NCI-H345 treated with DMSO at 0.1 percent for 48 hours (cell line): ENCODE measurements at regions not wholly inside any gene's neighbourhood (a gene's known extent, or its start where the extent isn't known, plus 50 kb on each side); places are given as distances from the start of the nearest gene placed in this dataset.

Experiments
- DNase-seq: peaks from one replicate; lab custom pipeline; 2025; ENCODE audit not compliant: unreplicated experiment; lab: John Stamatoyannopoulos, UW

DNA sequence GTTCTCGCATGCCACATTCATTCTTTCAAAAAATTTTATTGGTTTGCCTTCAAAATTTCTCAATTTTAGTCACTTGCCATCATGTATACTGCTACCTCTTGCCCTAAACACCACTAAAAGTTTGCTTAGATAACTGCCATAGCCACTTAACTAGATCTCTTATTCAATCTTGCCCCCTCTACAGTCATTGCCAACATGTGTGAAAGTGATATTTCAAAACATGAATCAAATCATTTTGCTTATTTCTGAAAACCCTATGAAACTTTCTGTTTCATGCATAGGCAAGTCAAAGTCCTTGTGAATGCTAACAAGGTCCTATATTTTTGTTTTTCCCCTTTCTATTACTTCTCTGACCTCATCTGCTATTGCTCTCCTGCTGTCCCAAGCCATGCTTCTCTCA is 397.1 kb downstream of the KCNJ3 start:
- no peak for DNase-seq

- no peak for DNase-seq
These were observed 381.9 kb downstream of the KCNJ3 start for GRCh38 chr2:155080373-155080772.

DNA sequence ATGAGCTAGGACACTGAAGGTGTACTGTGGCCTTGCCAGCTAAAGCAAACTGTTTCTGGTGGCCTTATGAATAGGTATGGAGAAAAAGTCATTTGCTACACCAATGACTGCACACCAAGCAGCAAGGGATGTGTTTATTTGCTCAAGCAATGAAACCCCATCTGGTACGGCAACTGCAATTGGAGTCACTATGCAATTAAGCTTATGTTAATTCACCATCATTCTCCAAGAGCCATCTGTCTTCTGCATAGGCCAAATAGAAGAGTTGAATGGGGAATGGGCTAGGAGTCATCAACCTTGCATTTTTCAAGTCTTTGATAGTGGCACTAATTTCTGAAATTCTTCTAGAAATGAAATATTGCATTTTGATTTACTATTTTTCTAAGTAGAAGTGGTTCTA is 372.0 kb downstream of the KCNJ3 start:
- DNase-seq = no peak

- DNase-seq = no peak
These were observed 364.4 kb downstream of the KCNJ3 start for GRCh38 chr2:155062922-155063258.

DNA sequence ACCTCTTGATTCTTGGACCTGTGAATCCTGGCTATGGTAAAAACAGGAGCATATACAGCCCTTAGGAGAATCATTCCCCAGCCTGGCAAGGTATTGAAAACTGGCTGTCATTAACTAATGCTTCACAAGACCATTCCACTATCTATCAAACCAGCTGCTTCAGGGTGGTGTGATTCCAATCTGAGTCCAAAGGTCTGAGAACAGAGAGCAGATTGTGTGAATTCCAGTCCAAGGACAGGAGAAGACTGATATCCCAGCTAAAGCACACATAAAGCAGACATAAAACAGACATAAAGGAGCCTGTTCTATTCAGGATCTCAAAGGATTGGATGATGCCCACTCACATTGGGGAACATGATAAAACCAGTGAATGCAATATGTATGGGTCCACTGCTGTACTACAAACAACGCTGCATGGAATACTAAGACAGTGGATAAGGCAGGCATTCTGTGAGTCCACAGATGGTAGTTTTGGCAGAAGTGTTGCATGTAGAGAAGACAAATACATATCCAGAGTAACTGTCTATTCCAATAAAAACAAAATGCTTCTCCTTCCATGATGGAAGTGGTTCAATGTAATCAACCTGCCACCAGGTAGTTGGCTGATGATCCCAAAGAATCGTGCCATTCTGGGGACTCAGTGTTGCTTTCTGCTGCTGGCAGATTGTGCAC is 363.9 kb downstream of the KCNJ3 start:
- no peak for DNase-seq

GRCh38 chr2:155060896-155061295 is 362.4 kb downstream of the KCNJ3 start:
- DNase-seq = no peak

- DNase-seq = no peak
These were observed 356.2 kb downstream of the KCNJ3 start for GRCh38 chr2:155054712-155055111.

- DNase-seq = no peak
These were observed 344.6 kb downstream of the KCNJ3 start for GRCh38 chr2:155043097-155043496.

- no peak for DNase-seq
These were observed 336.8 kb downstream of the KCNJ3 start for GRCh38 chr2:155035308-155035707.

- no peak for DNase-seq
These were observed 335.2 kb downstream of the KCNJ3 start for GRCh38 chr2:155033652-155034051.

DNA sequence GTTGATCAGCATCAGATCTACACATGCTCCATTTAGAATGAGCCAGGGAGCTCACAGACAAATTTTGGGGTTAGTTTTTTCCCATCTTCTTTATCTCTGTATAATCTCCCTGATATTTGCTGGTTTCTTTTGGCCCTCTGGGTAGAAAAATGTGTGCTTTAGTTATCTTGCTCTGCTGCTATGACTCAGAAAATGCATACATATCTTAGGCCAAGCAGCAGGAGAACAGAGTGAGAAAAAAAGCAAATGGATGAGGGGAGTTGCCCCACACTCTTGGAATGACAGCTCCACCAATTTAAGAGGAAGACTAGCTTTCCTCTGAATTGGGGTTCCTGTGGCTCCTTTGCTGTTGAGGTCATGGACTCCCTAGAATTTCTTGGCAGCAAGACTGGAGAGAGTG is 331.8 kb downstream of the KCNJ3 start:
- no peak for DNase-seq

DNA sequence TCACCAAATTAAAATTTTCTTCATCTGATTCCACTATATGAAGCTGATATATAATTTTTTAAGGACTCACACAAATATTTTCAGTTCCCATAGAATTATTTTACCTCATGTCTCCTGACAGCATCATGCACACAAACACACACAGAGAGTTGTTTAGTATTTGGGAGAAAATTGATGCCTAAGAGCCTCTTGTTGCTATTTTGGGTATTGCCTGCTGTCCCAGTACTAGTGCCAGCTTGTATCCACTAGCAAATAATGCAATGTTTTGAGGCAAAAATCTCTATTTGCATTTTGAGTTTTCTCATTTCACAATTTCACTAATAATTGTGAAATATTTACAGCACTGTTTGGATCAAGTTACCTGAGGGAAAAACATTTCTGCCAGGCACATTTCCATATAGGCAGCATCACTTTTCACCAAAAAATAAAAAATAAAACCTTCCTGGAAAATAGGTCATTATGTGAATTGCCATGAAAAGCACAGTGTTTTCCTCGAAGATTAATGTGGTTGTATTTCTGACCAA is 328.2 kb downstream of the KCNJ3 start:
- no peak for DNase-seq

GRCh38 chr2:155023674-155024073 is 325.2 kb downstream of the KCNJ3 start:
- no peak for DNase-seq

DNA sequence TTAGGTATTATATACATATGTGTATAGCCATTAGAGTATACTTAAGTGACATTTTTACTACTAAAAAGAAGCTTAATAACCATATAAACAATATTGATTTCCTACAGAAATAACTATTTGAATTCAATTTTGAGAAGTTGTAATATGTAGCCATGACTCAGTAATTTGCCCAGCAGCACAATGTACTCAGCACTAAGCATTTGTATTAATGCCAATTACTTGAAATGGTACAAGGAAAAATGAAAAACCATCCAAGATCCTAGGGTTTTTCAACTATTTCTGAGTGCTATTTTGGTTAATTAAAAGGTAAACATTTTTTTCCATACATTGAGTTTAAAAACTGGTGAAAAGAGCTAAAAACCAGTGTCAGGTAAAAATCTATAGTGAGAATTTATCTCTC is 324.0 kb downstream of the KCNJ3 start:
- no peak for DNase-seq

DNA sequence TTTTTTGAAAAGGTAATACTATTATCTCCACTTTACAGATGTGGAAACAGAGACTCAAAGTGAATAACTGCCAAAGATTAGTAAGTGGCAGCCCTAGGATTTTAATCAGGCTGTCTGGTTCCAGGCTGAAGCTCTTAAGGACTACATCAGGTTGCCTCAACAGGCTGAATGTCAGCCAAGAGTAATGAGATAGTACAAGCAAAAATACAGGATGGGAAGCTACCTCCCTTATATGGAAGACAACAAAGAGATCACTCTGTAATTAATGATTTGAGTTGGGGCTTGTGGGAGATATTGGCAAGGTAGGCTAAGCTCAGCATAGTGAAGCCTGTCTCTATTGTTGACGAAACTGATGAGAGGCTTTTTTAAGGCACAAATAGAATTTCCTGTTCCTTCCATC is 323.1 kb downstream of the KCNJ3 start:
- no peak for DNase-seq

GRCh38 chr2:155020246-155020645 is 321.8 kb downstream of the KCNJ3 start:
- no peak for DNase-seq

DNA sequence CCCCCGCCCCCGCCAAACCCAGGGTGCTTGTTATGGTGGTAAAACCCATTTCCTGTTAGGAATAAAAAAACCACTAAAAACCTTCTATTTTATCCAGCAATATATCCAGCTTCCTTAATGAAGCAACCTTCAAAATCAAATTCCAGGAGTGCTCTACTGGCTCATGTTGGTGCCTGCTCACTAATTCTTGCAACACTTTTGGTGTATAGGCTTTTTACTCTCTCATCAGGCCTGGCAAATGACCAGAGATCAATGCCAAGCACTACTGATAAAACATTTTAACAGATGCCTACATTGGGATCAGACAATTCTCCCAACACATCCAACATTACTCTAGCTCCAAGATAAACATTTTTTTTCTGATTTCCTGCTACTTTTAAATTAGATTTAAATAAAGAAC is 312.4 kb downstream of the KCNJ3 start:
- no peak for DNase-seq

DNA sequence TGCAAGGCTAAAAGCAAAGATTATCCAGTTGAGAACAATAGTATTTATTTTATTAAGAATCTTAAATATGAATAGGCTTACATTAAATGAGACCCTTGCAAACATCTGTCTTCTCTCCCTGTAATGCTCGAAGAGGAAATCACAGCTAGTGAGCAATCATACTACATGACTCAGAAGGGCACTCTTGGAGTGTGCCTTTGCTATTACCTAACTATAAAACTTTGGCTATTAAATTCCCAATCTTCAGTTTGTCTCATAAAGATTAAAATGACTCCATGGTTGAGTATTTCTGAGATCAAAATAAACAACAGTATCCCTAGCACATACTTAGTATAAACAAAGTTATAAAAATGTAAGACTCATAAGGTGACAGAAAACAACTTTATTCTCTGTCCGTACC is 296.9 kb downstream of the KCNJ3 start:
- DNase-seq = no peak

DNA sequence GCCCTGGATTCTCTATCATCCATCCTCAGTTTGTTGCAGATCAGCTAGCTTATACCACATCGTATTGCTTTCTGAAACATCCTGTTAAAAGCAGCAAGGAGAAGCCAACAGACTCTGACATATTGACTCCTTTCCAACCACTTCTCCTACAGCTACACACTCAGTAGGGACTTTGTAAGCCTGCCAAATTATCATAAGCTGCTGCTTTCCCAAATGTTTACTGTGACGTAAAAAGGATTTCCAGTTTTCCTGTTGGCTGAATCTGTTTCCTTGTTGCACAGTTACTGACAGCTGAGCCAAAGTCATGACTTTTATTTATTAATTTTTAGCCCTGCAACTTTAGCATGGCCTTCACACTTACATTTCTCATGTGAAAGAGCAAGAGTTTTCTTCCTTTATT is 294.3 kb downstream of the KCNJ3 start:
- DNase-seq = no peak

DNA sequence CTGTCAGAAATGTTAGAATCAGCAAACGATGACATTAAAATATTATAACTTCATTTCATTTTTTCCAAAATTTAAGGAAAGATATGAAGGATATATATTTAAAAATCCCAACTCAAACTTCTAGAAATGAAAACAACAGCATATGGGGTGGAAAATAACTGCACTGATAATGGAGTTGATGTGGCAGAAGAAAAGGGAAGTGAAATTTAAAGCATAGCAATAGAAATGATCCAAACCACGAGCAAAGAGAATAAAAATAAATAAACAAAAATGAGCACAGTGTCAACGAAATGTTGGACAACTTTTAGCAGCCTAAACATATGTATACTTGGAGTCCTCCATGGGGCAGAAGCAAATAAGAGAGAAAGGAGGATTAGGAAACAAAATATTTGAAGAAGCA is 280.2 kb downstream of the KCNJ3 start:
- DNase-seq = no peak

DNA sequence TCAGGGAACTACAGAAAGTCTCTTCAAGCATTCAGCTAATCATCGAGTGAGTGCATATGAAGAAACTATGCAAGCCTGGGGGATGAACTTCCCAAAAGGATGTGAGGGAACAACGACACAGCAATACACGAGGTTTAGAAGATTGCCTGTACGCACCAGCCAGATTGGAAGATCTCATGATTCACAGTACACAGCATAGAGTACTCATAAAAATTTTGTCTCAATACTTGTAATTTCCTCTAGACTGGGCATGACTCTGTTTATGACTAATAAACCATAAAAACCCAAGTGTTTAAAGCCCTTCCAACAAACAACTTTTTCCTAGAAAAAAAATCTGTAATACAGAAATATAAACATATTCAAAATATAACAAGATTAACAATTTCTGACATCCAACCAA is 279.7 kb downstream of the KCNJ3 start:
- no peak for DNase-seq

GRCh38 chr2:154974041-154974440 is 275.5 kb downstream of the KCNJ3 start:
- DNase-seq = no peak

DNA sequence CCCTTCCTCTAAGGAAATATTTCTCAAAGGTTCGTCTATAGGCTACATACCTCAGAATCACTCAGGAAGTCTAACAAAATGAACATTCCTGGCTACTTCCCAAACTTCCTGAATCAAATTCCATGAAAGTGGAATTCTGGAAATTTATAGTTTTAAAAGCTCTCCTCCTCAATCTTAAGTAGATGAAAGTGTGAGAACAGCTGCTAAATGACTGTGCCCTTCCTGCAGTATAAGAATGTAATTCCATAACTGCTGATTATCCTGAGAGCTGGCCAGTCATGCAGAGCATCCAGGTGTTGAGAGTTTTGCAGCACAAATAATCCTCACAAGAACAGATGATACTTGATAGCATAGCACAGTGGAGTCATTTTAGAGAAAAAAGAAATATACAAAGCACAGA is 265.0 kb downstream of the KCNJ3 start:
- no peak for DNase-seq
